ENCODE measurements at regions not wholly inside any gene's neighbourhood (a gene's known extent, or its start where the extent isn't known, plus 50 kb on each side); places are given as distances from the start of the nearest gene placed in this dataset.

DNA sequence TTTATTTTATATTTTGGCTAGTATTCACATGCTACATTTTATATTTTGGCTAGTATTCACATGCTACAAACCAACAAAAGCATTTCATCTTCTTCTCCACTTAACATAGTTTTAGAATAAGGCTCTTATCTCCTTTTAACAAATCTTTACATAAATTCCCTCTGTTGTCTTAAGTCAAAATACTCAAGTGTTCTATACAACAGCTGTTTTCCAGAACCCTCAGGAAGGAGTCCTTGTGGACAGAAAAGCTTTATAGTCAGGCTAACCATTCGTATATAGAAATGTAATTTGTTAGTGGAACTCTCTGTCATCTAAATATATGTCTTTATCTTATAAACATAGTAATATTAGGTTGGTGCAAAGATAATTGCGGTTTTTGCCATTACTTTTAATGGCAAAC lies 191.0 kb upstream of the FLRT2 start:
- TF ChIP-seq, protein P1, sequence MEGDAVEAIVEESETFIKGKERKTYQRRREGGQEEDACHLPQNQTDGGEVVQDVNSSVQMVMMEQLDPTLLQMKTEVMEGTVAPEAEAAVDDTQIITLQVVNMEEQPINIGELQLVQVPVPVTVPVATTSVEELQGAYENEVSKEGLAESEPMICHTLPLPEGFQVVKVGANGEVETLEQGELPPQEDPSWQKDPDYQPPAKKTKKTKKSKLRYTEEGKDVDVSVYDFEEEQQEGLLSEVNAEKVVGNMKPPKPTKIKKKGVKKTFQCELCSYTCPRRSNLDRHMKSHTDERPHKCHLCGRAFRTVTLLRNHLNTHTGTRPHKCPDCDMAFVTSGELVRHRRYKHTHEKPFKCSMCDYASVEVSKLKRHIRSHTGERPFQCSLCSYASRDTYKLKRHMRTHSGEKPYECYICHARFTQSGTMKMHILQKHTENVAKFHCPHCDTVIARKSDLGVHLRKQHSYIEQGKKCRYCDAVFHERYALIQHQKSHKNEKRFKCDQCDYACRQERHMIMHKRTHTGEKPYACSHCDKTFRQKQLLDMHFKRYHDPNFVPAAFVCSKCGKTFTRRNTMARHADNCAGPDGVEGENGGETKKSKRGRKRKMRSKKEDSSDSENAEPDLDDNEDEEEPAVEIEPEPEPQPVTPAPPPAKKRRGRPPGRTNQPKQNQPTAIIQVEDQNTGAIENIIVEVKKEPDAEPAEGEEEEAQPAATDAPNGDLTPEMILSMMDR (IDR thresholded peaks at IDR 0.05): no peak
- no peak for TF ChIP-seq ZFX (IDR thresholded peaks at IDR 0.05; ENCODE audit: borderline replicate concordance)

Data from 22Rv1 (cell line).